Peyer's patch (tissue), 4 donors: ENCODE measurements at regions not wholly inside any gene's neighbourhood (a gene's known extent, or its start where the extent isn't known, plus 50 kb on each side); places are given as distances from the start of the nearest gene placed in this dataset.

ENCODE experiments used
- POLR2A ChIP-seq, 2 donors: fragments of 450-650 bp; IDR thresholded peaks; one replicate each; pipeline ENCODE4 v1.5.1; 2017; ENCODE audit warnings: antibody characterized with exemption in 2 of 2, mild to moderate bottlenecking in 2 of 2, moderate library complexity in 2 of 2
- TF ChIP-seq, protein P1 (sequence below), 6 experiments: fragments of 450-650 bp in 4 of 6; fragments of 200-600 bp in 2 of 6; sonication (generic) in 1 of 6; IDR thresholded peaks; one replicate each; pipeline ENCODE4 v1.5.1; 2017 to 2019; ENCODE audit warnings: antibody characterized with exemption in 6 of 6, mild to moderate bottlenecking in 3 of 6, moderate library complexity in 1 of 6

DNA sequence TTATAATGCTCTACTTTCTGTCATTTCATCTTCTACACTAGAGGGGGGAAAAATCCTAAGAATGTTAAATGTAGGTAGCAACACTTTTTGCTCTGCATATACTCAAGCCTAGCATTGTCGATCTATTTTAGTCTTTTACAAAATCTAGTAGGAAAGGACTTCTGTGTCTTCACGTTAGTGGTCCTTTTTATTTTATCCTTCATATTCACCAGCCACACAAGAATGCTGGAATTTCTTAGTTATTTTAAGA is 253.0 kb upstream of the FLRT2 start:
- TF ChIP-seq, protein P1, sequence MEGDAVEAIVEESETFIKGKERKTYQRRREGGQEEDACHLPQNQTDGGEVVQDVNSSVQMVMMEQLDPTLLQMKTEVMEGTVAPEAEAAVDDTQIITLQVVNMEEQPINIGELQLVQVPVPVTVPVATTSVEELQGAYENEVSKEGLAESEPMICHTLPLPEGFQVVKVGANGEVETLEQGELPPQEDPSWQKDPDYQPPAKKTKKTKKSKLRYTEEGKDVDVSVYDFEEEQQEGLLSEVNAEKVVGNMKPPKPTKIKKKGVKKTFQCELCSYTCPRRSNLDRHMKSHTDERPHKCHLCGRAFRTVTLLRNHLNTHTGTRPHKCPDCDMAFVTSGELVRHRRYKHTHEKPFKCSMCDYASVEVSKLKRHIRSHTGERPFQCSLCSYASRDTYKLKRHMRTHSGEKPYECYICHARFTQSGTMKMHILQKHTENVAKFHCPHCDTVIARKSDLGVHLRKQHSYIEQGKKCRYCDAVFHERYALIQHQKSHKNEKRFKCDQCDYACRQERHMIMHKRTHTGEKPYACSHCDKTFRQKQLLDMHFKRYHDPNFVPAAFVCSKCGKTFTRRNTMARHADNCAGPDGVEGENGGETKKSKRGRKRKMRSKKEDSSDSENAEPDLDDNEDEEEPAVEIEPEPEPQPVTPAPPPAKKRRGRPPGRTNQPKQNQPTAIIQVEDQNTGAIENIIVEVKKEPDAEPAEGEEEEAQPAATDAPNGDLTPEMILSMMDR (IDR thresholded peaks at IDR 0.05), result no peak
- TF ChIP-seq POLR2A (IDR thresholded peaks at IDR 0.05), result no peak
